Ovary (tissue), 7 donors: ENCODE measurements at regions not wholly inside any gene's neighbourhood (a gene's known extent, or its start where the extent isn't known, plus 50 kb on each side); places are given as distances from the start of the nearest gene placed in this dataset.
A peak's percentile ranks its signal among the peaks of the same experiment; 100 is the strongest.

Source experiments
- DNase-seq, 5 donors: peaks; one replicate each; pipeline ENCODE4 v3.0.0-alpha.2; 2019 to 2020
- H3K27ac ChIP-seq, 2 donors: fragments of 200-600 bp; one replicate each; pipeline versions ENCODE4 v1.5.1 to v1.8.0; 2019 to 2022
- H3K27me3 ChIP-seq: fragments of 200-600 bp; one replicate; pipeline ENCODE4 v1.8.0; 2022
- H3K36me3 ChIP-seq: fragments of 200-600 bp; sonication (generic); one replicate; pipeline ENCODE4 v1.5.1; 2019
- H3K4me1 ChIP-seq: one replicate; pipeline ENCODE4 v1.8.1; 2013; ENCODE audit warnings: mild to moderate bottlenecking, moderate library complexity; ENCODE audit not compliant: insufficient read depth
- H3K4me3 ChIP-seq: fragments of 200-600 bp; sonication (generic); one replicate; pipeline ENCODE4 v1.5.1; 2017
- H3K9me3 ChIP-seq, 2 donors: fragments of 200-600 bp in 1 of 2; sonication (generic) in 1 of 2; one replicate each; pipeline versions ENCODE4 v1.5.1 to v1.8.1; 2013 to 2019; ENCODE audit warnings: mild to moderate bottlenecking in 1 of 2, moderate library complexity in 1 of 2
- CTCF ChIP-seq, 3 donors: fragments of 450-650 bp in 2 of 3; fragments of 200-600 bp in 1 of 3; IDR thresholded peaks; one replicate each; pipeline versions ENCODE4 v1.5.1 to v1.8.0; 2016 to 2022; ENCODE audit warnings: antibody characterized with exemption in 3 of 3, mild to moderate bottlenecking in 1 of 3
- EP300 ChIP-seq: sonication (generic); formaldehyde crosslinking; IDR thresholded peaks from one replicate; pipeline ENCODE4 v1.6.1; 2017; ENCODE audit warnings: antibody characterized with exemption
- POLR2A ChIP-seq: fragments of 450-650 bp; IDR thresholded peaks from one replicate; pipeline ENCODE4 v1.6.1; 2017; ENCODE audit warnings: antibody characterized with exemption, mild to moderate bottlenecking, moderate library complexity
- WGBS, 3 donors: extraction: QIAGEN DNeasy Blood & Tissue Kit in 1 of 3; methylation state at CpG; one replicate each; pipeline versions ENCODE4 v1.1.5 to v1.1.7; 2013 to 2017; 5-methylcytosine and 5-hydroxymethylcytosine counted together
- intact Hi-C, 4 donors: fragments of 100-400 bp; cut with DNase I; formaldehyde crosslinking; loops; one replicate each; pipeline versions ENCODE4 v1.11.0 to v1.15.1; 2022 to 2023
- donor health status: DM: no; HTN: no; CAD: no; lungs with moderate emphysema.
- donor health status: DM: no; HTN: no; CAD: no.
- donor health status: Bipolar disorder and iron deficiency.
- donor health status: DM: no; HTN: no; CAD: no.
- donor health status: DM: yes; HTN: yes; CAD: no.

- H3K36me3 ChIP-seq, result no peaks in the 10 kb centered on the region
- 76 to 91% (median 89%) methylated on average over 5 of the region's 5 CpGs for WGBS, 3 donors
- DNase-seq, result no peak
- H3K27ac ChIP-seq, result no peak overlapping the region
- no peaks in the 10 kb centered on the region for H3K9me3 ChIP-seq
- no peak for TF ChIP-seq EP300
- no peak for TF ChIP-seq POLR2A
- TF ChIP-seq CTCF (IDR thresholded peaks at IDR 0.05), result no peak
- intact Hi-C loops, result no loop called here
- H3K4me3 ChIP-seq, result no peak overlapping the region
- no peaks in the 10 kb centered on the region for H3K4me1 ChIP-seq
- H3K27me3 ChIP-seq, result no peaks in the 10 kb centered on the region
Measured at GRCh38 chr2:134021830-134022524, 231.9 kb upstream of the MGAT5 start.

- intact Hi-C loops, result no loop called here
- WGBS, 3 donors, result 88 to 89% (median 88%) methylated on average over 5 of the region's 5 CpGs
- TF ChIP-seq POLR2A (no peak), CTCF (IDR thresholded peaks at IDR 0.05) (no peak), EP300 (no peak)
- no peak overlapping the region for H3K27ac ChIP-seq
- H3K36me3 ChIP-seq, result no peaks in the 10 kb centered on the region
- H3K27me3 ChIP-seq, result no peaks in the 10 kb centered on the region
- H3K4me3 ChIP-seq, result no peak overlapping the region
- H3K9me3 ChIP-seq, result no peaks in the 10 kb centered on the region
- DNase-seq, result no peak
- no peaks in the 10 kb centered on the region for H3K4me1 ChIP-seq
Measured at GRCh38 chr2:134023854-134024253, 230.0 kb upstream of the MGAT5 start.

- Histone ChIP-seq H3K27me3 (no peaks in the 10 kb centered on the region), H3K9me3 (no peaks in the 10 kb centered on the region), H3K36me3 (no peaks in the 10 kb centered on the region), H3K4me1 (peaks cover 6% of the 10 kb centered on the region), H3K4me3 (no peak overlapping the region), H3K27ac (no peak overlapping the region)
- no peak for TF ChIP-seq CTCF (IDR thresholded peaks at IDR 0.05)
- TF ChIP-seq POLR2A, result no peak
- no peak for TF ChIP-seq EP300
- peak in 1 of 5 donors; percentile 38 for DNase-seq
- intact Hi-C loops, result no loop called here
- 29 to 44% (median 42%) methylated on average over 14 to 21 of the region's 21 CpGs for WGBS, 3 donors
Measured at GRCh38 chr2:134027980-134028379, 225.9 kb upstream of the MGAT5 start.

- 19 to 25% (median 20%) methylated on average over 6 of the region's 6 CpGs for whole genome bisulfite sequencing, 3 donors
Measured at GRCh38 chr2:134029418-134029817, 224.5 kb upstream of the MGAT5 start.

More at GRCh38 chr2:134029418-134029817, 224.5 kb upstream of the MGAT5 start:
- TF ChIP-seq CTCF (IDR thresholded peaks at IDR 0.05) (no peak), POLR2A (no peak), EP300 (no peak)
- H3K27ac ChIP-seq, result no peak overlapping the region
- peaks cover 6% of the 10 kb centered on the region for H3K4me1 ChIP-seq
- H3K36me3 ChIP-seq, result no peaks in the 10 kb centered on the region
- intact Hi-C loops, result no loop called here
- no peak for DNase-seq
- H3K27me3 ChIP-seq, result no peaks in the 10 kb centered on the region
- H3K9me3 ChIP-seq, result no peaks in the 10 kb centered on the region
- no peak overlapping the region for H3K4me3 ChIP-seq
